ACC112 (cell line): ENCODE measurements at regions not wholly inside any gene's neighbourhood (a gene's known extent, or its start where the extent isn't known, plus 50 kb on each side); places are given as distances from the start of the nearest gene placed in this dataset.

Experiments
- H2AFZ ChIP-seq: fragments of 200-600 bp; sonication (generic); one replicate; pipeline ENCODE4 v1.6.0; 2017; ENCODE audit warnings: antibody characterized with exemption, low read length; ENCODE audit not compliant: unreplicated experiment
- H3K27ac ChIP-seq: fragments of 200-600 bp; sonication (generic); 2 replicates; pipeline ENCODE4 v1.5.1; 2014; ENCODE audit warnings: low read depth, mild to moderate bottlenecking, antibody characterized with exemption, low read length, moderate library complexity
- H3K27me3 ChIP-seq: fragments of 200-600 bp; sonication (generic); 2 replicates; pipeline ENCODE4 v1.6.1; 2014; ENCODE audit warnings: mild to moderate bottlenecking, antibody characterized with exemption, low read length, moderate library complexity, mixed read lengths; ENCODE audit not compliant: insufficient read depth
- H3K36me3 ChIP-seq: fragments of 200-600 bp; sonication (generic); 2 replicates; pipeline ENCODE4 v1.6.1; 2016; ENCODE audit warnings: mild to moderate bottlenecking, antibody characterized with exemption, low read length, moderate library complexity, mixed read lengths; ENCODE audit not compliant: insufficient read depth
- H3K4me1 ChIP-seq: fragments of 200-600 bp; sonication (generic); one replicate; pipeline ENCODE4 v1.6.1; 2016; ENCODE audit warnings: low read length, mixed read lengths; ENCODE audit not compliant: insufficient read depth, unreplicated experiment, control insufficient read depth
- H3K4me3 ChIP-seq: fragments of 200-600 bp; sonication (generic); 2 replicates; pipeline ENCODE4 v1.5.1; 2014; ENCODE audit warnings: mild to moderate bottlenecking, low read depth, low read length
- H3K79me2 ChIP-seq: fragments of 200-600 bp; sonication (generic); one replicate; pipeline ENCODE4 v1.6.0; 2016; ENCODE audit warnings: low read length; ENCODE audit not compliant: control insufficient read depth, unreplicated experiment, insufficient read depth

DNA sequence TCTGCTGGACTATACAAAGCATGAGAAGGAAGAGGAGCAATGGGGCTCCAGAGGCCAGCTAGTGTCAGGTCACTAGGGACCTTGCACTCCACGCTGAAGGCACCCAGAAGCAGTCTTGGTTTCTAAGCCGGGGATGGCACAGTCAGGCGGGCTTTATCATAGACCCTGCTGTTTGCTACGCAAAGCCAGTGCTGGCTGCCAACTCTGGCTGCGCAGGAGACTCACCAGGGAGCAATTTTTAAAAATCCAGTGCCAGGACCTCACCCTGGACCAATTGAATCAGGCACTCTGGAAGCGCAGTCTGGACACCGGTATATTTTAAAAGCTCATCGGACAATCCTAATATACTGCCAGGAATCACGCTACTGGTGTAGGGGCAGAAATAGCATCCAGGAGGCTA, 368.5 kb upstream of the XYLT1 start:
- H3K27ac ChIP-seq: no peak overlapping the region
- no peaks in the 10 kb centered on the region; the same call in 1 of the 2 replicates for H3K27me3 ChIP-seq
- H3K4me1 ChIP-seq: peaks cover 21% of the 10 kb centered on the region
- no peak overlapping the region for H3K4me3 ChIP-seq
- H2AFZ ChIP-seq: no peak overlapping the region
- no peaks in the 10 kb centered on the region for H3K36me3 ChIP-seq
- H3K79me2 ChIP-seq: no peaks in the 10 kb centered on the region

DNA sequence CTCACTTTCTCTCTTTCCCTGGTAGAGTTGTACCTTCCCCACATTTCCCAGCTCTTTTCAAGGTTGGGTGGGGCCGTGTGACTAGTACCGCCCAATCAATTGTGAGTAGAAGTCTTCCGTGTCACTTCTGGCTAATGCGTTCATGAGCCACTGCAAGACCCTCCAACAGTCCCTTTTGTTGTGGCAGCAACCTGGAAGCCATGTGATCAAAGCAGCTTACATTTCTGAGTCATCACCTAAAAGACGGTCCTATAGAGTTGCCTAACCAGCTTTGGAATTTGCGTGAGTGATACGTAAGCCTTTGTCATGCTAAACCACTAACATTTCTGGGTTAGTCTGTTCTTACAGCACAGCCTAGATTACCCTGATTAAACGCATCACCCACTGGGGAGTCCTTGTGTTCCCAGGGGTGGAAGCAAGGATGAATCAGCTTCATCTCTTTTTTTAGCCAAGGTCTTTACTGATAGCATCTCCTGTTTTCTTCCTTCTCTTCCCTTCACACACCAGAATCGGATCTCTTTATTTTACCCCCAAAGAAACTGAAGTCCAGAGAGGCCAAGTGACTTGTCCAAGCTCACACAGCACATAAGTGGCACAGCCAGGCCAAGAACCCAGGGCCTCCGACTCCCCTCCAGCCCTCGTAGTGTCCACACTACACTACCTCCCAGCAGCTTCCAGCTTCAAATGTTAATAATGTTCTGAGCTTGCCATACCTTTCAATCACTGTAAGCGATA, 366.3 kb upstream of the XYLT1 start:
- peak overlapping the region; percentile 37; the same call in 1 of the 2 replicates for H3K4me3 ChIP-seq
- no peak overlapping the region for H2AFZ ChIP-seq
- H3K36me3 ChIP-seq: no peaks in the 10 kb centered on the region
- H3K4me1 ChIP-seq: peaks cover 21% of the 10 kb centered on the region
- no peaks in the 10 kb centered on the region for H3K79me2 ChIP-seq
- H3K27ac ChIP-seq: peak overlapping the region; percentile 89
- H3K27me3 ChIP-seq: no peaks in the 10 kb centered on the region

DNA sequence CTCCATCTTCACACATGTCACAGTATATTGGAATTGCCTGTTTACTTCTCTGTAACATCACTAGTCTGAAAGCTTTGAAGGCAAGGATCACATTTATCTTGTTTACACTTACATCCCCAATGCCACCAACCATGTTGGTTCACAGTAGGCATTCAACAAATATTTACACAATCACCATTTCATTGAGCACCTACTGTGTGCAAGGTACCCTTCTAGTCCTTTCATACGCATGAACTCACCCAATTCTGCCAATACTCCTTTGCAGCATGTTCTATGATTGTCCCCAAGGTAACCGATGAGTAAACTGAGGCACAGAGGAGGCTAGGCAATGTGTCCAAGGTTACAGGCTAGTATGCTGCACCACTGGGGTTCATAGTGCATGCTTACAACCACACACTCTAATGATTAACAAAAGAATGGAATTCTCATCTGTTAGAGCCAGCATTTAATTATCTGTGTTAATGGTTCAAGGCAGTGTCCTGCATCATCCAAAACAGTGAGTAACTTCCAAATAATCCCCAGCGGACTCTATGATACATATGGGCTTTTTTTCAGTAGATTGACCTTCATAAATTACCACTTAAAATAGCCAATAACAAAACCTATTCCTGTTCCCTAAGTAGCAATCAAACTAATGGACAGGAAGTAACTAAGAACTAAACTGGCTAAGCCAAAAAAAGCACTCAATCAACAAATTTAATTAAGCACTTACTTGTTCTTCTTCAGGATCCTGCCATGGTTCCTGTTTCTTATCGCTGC, 364.5 kb upstream of the XYLT1 start:
- no peak overlapping the region for H3K4me3 ChIP-seq
- H3K36me3 ChIP-seq: no peaks in the 10 kb centered on the region
- H2AFZ ChIP-seq: no peak overlapping the region
- H3K79me2 ChIP-seq: no peaks in the 10 kb centered on the region
- H3K27me3 ChIP-seq: no peaks in the 10 kb centered on the region
- H3K4me1 ChIP-seq: peaks cover 21% of the 10 kb centered on the region
- peak overlapping the region; percentile 81 for H3K27ac ChIP-seq

DNA sequence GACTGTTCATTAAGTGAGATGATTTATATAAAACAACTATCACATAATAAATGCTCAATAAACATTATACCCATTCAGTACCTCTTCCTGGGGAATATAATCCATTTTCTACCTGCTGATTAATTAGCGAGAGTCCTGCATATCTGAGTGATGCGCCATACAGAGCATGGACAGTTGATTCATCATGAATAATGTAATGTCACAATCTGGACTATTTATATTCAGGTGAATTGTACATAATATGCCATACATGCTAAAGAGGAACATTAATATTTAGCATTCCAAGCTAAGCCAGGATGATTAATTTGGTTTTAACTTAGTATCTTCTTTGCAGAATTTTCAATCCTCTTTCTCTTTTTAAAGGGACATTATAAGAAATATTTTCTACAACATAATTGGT, 362.0 kb upstream of the XYLT1 start:
- no peak overlapping the region for H3K4me3 ChIP-seq
- H3K27me3 ChIP-seq: no peaks in the 10 kb centered on the region
- no peaks in the 10 kb centered on the region for H3K79me2 ChIP-seq
- H3K27ac ChIP-seq: peak overlapping the region; percentile 18; the same call in 1 of the 2 replicates
- no peaks in the 10 kb centered on the region for H3K36me3 ChIP-seq
- H2AFZ ChIP-seq: no peak overlapping the region
- H3K4me1 ChIP-seq: peaks cover 26% of the 10 kb centered on the region

DNA sequence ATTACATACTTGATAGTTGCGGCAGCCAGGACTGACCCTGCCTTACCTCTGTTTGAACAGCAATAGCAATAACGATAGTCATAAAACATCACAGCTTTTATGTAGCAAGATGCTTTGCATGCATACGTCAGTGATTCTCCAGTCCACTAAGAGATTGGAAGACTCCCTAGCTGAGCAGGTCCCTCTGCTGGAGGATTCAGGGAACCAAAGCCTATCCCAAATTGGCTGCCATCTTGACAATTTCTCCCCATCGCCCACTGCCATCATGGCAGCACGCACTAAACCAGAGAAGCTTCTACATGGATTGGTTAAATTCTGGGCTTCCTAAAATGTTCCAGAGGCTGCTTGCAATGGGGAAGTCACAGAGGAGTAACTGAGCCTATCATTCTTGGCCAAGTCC, 360.6 kb upstream of the XYLT1 start:
- Histone ChIP-seq H3K79me2 (no peaks in the 10 kb centered on the region), H3K27me3 (no peaks in the 10 kb centered on the region), H3K36me3 (no peaks in the 10 kb centered on the region), H3K4me3 (no peak overlapping the region), H2AFZ (no peak overlapping the region), H3K27ac (no peak overlapping the region), H3K4me1 (peaks cover 23% of the 10 kb centered on the region)

DNA sequence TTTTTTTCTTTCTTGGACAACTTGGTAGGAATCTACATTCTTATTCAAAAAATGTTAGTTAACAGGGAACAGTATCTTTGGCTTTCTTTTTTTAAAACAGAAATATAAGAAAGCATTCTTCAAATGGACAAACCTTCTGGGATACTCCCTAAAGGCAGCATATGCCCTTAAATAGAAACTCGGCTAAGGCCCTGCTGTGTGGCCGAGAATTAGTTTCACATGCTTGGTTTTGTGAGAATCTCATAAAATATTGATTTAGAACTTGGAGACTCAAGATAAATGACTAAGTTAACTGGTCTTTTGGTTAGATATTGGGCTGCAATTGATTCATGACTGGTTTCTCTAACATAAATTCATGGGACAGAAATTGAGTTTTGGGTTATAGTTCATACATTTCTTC, 359.9 kb upstream of the XYLT1 start:
- H3K4me3 ChIP-seq: no peak overlapping the region

DNA sequence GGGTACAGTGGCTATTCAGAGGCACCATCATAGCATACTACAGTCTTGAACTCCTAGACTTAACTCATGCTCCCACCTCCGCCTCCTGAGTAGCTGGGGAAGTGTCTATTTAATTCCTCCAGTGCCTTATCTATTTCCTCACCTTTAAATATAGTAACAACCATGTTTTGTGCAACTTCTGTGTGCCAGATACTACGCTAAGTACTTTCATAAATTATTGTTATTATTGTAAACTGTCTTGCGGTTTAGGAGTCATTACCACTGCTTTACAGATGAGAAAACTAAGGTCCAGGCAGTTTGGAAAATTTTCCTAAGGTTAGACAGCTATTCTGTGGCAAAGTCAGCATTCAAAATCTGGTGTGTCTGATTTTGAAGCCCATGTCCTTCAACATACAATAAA, 359.1 kb upstream of the XYLT1 start:
- H3K4me1 ChIP-seq: peaks cover 14% of the 10 kb centered on the region
- no peak overlapping the region for H2AFZ ChIP-seq
- H3K27me3 ChIP-seq: no peaks in the 10 kb centered on the region
- H3K4me3 ChIP-seq: no peak overlapping the region
- H3K27ac ChIP-seq: no peak overlapping the region
- no peaks in the 10 kb centered on the region for H3K36me3 ChIP-seq
- no peaks in the 10 kb centered on the region for H3K79me2 ChIP-seq

More for the DNA sequence above, 359.9 kb upstream of the XYLT1 start:
- Histone ChIP-seq H3K4me1 (peaks cover 16% of the 10 kb centered on the region), H3K79me2 (no peaks in the 10 kb centered on the region), H2AFZ (no peak overlapping the region), H3K27ac (no peak overlapping the region), H3K36me3 (no peaks in the 10 kb centered on the region), H3K27me3 (no peaks in the 10 kb centered on the region)

DNA sequence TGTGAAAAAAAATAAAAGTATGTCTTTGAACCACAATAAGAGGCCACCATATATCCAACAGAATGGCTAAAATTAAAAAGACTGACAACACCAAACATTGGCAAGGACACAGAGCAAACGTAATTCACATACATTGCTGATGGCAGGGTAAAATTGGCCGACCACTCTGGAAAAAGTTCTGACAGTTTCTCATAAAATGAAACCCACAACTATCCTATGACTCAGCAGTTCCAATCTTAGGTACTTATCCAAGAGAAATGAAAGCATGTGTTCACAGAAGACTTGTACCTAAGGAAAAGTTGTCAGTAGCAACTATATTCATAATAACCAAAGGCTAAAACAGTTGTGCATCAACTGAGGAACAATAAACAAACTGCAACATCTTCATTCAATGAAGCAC, 357.3 kb upstream of the XYLT1 start:
- no peaks in the 10 kb centered on the region for H3K27me3 ChIP-seq
- H3K4me1 ChIP-seq: peaks cover 14% of the 10 kb centered on the region

DNA sequence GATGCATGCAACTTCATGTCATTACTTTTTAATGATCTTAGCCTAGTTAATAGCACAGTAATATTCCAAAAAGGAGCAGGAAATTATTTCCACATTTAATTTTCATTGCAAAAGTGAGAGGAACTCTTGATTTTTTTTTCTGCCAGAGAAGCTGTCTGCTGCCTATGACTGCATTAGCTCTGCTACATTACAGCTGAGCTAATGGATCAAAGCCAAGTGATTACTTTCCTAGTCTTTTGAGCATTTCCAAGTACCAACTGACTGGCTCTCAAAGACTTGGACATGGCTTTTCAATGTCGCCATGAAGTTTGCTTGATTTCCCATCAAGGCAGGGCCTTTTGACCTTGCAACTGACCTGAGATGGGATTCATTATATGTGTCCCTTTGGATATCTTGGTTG, 356.6 kb upstream of the XYLT1 start:
- H3K4me1 ChIP-seq: peaks cover 14% of the 10 kb centered on the region
- H3K27ac ChIP-seq: peak overlapping the region; percentile 57
- no peak overlapping the region for H2AFZ ChIP-seq
- H3K27me3 ChIP-seq: no peaks in the 10 kb centered on the region
- H3K79me2 ChIP-seq: no peaks in the 10 kb centered on the region
- no peak overlapping the region for H3K4me3 ChIP-seq
- no peaks in the 10 kb centered on the region for H3K36me3 ChIP-seq

More for the DNA sequence above, 357.3 kb upstream of the XYLT1 start:
- Histone ChIP-seq H2AFZ (no peak overlapping the region), H3K79me2 (no peaks in the 10 kb centered on the region), H3K36me3 (no peaks in the 10 kb centered on the region), H3K4me3 (no peak overlapping the region), H3K27ac (peak overlapping the region; percentile 65)

DNA sequence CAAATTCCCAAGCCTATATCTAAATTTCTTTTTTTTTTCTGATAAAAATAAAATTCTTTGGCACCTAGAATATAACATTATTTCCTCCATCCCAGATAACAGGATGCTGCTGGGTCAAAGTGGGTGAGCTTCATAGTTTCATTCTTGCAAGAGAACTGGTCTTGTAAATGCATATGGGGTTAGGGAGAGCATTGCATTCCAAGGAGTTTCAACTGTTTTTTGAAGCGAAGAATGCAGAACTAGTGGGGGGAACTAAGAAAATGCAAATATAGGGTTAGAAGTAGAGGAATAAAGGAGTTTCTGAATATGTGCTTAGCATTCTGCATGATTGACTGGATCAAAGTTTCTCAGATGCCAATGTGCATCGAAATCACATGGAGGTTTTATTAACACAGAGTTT, 347.2 kb upstream of the XYLT1 start:
- H2AFZ ChIP-seq: no peak overlapping the region
- H3K79me2 ChIP-seq: no peaks in the 10 kb centered on the region
- no peaks in the 10 kb centered on the region for H3K36me3 ChIP-seq
- H3K4me3 ChIP-seq: no peak overlapping the region
- H3K27ac ChIP-seq: no peak overlapping the region
- H3K27me3 ChIP-seq: peaks cover 41% of the 10 kb centered on the region
- no peaks in the 10 kb centered on the region for H3K4me1 ChIP-seq

DNA sequence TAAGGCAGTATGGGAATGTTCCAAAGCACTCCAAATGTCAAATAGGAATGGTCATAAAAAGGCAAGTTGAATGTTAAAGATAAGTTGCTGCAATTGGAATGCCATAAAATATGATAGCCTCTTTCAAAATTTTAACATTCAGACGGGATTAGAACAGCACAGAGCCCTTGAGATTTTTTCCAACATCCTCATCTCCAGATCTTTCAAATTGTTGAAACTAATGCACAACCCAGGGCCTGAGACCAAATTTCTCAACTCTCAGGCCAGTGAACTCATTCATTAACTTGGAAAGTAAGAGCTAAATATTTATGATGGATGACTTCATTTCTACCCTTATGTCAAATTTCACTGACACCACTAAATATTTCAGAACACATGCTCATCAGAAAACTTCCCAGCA, 346.5 kb upstream of the XYLT1 start:
- Histone ChIP-seq H3K4me3 (no peak overlapping the region), H2AFZ (no peak overlapping the region), H3K27me3 (peaks cover 45% of the 10 kb centered on the region), H3K79me2 (no peaks in the 10 kb centered on the region), H3K4me1 (no peaks in the 10 kb centered on the region), H3K36me3 (no peaks in the 10 kb centered on the region), H3K27ac (no peak overlapping the region)
